HepG2 (cell line): ENCODE measurements at regions not wholly inside any gene's neighbourhood (a gene's known extent, or its start where the extent isn't known, plus 50 kb on each side); places are given as distances from the start of the nearest gene placed in this dataset.

Source experiments
- ATAC-seq: fragments of 200-7000 bp; cut with Tn5 transposase; 3 replicates; pipeline ENCODE4 v1.9.1; 2020; ENCODE audit warnings: mild to moderate bottlenecking, moderate library complexity
- BruUV-seq: library from RNA; stranded (reverse); fragments of 400-500 nt; replicated peaks from 2 replicates; lab custom pipeline; 2021; lab: Mats Ljungman, UMichigan
- CTCF ChIA-PET: fragments of 300-600 bp; formaldehyde crosslinking; extraction: SDS; loops from one replicate; lab custom pipeline; 2021; ENCODE audit warnings: low total read pairs, inconsistent platforms, low intra/inter-chr PET ratio; lab: Yijun Ruan, JAX
- POLR2A ChIA-PET: fragments of 350-600 bp; sonication (Branson Sonifier 250); formaldehyde crosslinking; loops from one replicate; lab custom pipeline; 2020; ENCODE audit warnings: antibody characterized with exemption, inconsistent platforms; lab: Yijun Ruan, JAX
- DNase-seq: peaks from one replicate; pipeline ENCODE4 v3.0.0-alpha.2; 2015; ENCODE audit warnings: low spot score
- FAIRE-seq: peaks from 3 replicates; lab custom pipeline; 2011; peaks lifted over from hg19 to GRCh38; lab: Jason Lieb, UNC
- H2AFZ ChIP-seq: one replicate; pipeline ENCODE4 v1.6.1; 2011; ENCODE audit warnings: low read length, inconsistent platforms
- H3K27ac ChIP-seq: fragments of 300-600 bp; 3 replicates; pipeline ENCODE4 v1.8.0; 2011; ENCODE audit warnings: mixed run types, mild to moderate bottlenecking, mixed read lengths, low read length, inconsistent platforms; ENCODE audit not compliant: insufficient read depth; ENCODE audit errors: extremely low read length
- H3K27me3 ChIP-seq, 2 experiments: fragments of 200-600 bp in 1 of 2; 2 replicates in 1 of 2; 3 replicates in 1 of 2; pipeline versions ENCODE4 v1.6.0 to v1.8.0; 2011; ENCODE audit warnings: low read length in 2 of 2, mild to moderate bottlenecking in 2 of 2, moderate library complexity in 2 of 2, inconsistent platforms in 1 of 2; ENCODE audit not compliant: insufficient read depth in 2 of 2, control insufficient read depth in 1 of 2
- H3K36me3 ChIP-seq, 2 experiments: fragments of 200-600 bp in 1 of 2; replicated peaks in 1 of 2; 2 replicates in 1 of 2; 3 replicates in 1 of 2; pipeline versions ENCODE4 v1.5.1 to v1.8.0; 2011; ENCODE audit warnings: low read length in 2 of 2, inconsistent platforms in 1 of 2; ENCODE audit not compliant: insufficient read depth in 2 of 2, control insufficient read depth in 1 of 2
- H3K4me1 ChIP-seq: 2 replicates; pipeline ENCODE4 v1.5.1; 2012; ENCODE audit warnings: low read length, inconsistent platforms; ENCODE audit not compliant: insufficient read depth
- H3K4me2 ChIP-seq: 2 replicates; pipeline ENCODE4 v1.6.0; 2011; ENCODE audit warnings: low read depth, low read length, inconsistent platforms
- H3K4me3 ChIP-seq, 3 experiments: fragments of 200-600 bp in 1 of 3; sonication (generic), shearing (Covaris generic) in 1 of 3; replicated peaks in 1 of 3; 2 replicates each; pipeline ENCODE4 v1.5.1; 2011 to 2016; ENCODE audit warnings: low read length in 3 of 3, inconsistent platforms in 2 of 3, low read depth in 2 of 3, mild to moderate bottlenecking in 2 of 3, control low read depth in 1 of 3, mixed read lengths in 1 of 3; ENCODE audit not compliant: insufficient read depth in 1 of 3
- H3K79me2 ChIP-seq: one replicate; pipeline ENCODE4 v1.6.1; 2011; ENCODE audit warnings: low read length, inconsistent platforms; ENCODE audit not compliant: insufficient read depth
- H3K9ac ChIP-seq: 2 replicates; pipeline ENCODE4 v1.6.0; 2011; ENCODE audit warnings: mild to moderate bottlenecking, low read depth, low read length, inconsistent platforms; ENCODE audit not compliant: insufficient read depth
- H3K9me3 ChIP-seq: 2 replicates; pipeline ENCODE4 v1.5.1; 2012; ENCODE audit warnings: mild to moderate bottlenecking, low read length
- H4K20me1 ChIP-seq: 2 replicates; pipeline ENCODE4 v1.6.0; 2011; ENCODE audit warnings: inconsistent platforms, mild to moderate bottlenecking, low read length, moderate library complexity; ENCODE audit not compliant: insufficient read depth
- ARID4A ChIP-seq: sonication (generic); formaldehyde crosslinking; IDR thresholded peaks from 2 replicates; pipeline ENCODE4 v1.5.0; 2020; ENCODE audit warnings: mild to moderate bottlenecking, missing genetic modification reagents, borderline replicate concordance
- CBFB ChIP-seq: sonication (generic); formaldehyde crosslinking; IDR thresholded peaks from 2 replicates; pipeline ENCODE4 v1.4.0; 2020; ENCODE audit warnings: missing genetic modification reagents
- EEA1 ChIP-seq: sonication (generic); formaldehyde crosslinking; IDR thresholded peaks from 2 replicates; pipeline ENCODE4 v1.5.1; 2020; ENCODE audit warnings: mild to moderate bottlenecking, missing genetic modification reagents, borderline replicate concordance
- FOXM1 ChIP-seq: sonication (generic); formaldehyde crosslinking; IDR thresholded peaks from 2 replicates; pipeline ENCODE4 v1.5.0; 2020; ENCODE audit warnings: missing genetic modification reagents
- FOXP4 ChIP-seq: sonication (generic); formaldehyde crosslinking; IDR thresholded peaks from 2 replicates; pipeline ENCODE4 v1.4.0; 2020; ENCODE audit warnings: missing genetic modification reagents
- MAFF ChIP-seq: IDR thresholded peaks from 2 replicates; pipeline ENCODE4 v1.6.1; 2011; ENCODE audit warnings: low read depth, low read length, improper control_type of control experiment
- PREB ChIP-seq: sonication (generic); formaldehyde crosslinking; IDR thresholded peaks from 2 replicates; pipeline ENCODE4 v1.4.0; 2020; ENCODE audit warnings: missing genetic modification reagents
- SRY ChIP-seq: sonication (generic); formaldehyde crosslinking; IDR thresholded peaks from 2 replicates; pipeline ENCODE4 v1.8.0; 2022; ENCODE audit warnings: mild to moderate bottlenecking, missing genetic modification reagents
- TEAD3 ChIP-seq: optimal IDR thresholded peaks from 2 replicates; pipeline ENCODE3; 2016; ENCODE audit warnings: borderline replicate concordance
- ZNF503 ChIP-seq: sonication (generic); formaldehyde crosslinking; IDR thresholded peaks from 2 replicates; pipeline ENCODE4 v1.4.0; 2020; ENCODE audit warnings: missing genetic modification reagents
- ZNF749 ChIP-seq: sonication (generic); formaldehyde crosslinking; IDR thresholded peaks from 2 replicates; pipeline ENCODE4 v1.8.0; 2022; ENCODE audit warnings: mild to moderate bottlenecking, missing genetic modification reagents, moderate library complexity, borderline replicate concordance
- ZNF768 ChIP-seq: sonication (generic); formaldehyde crosslinking; IDR thresholded peaks from 2 replicates; pipeline ENCODE4 v1.4.0; 2020; ENCODE audit warnings: missing genetic modification reagents
- WGBS: methylation state at CpG from one replicate; pipeline ENCODE4 v1.1.6; 2017; ENCODE audit warnings: low lambda C conversion rate; 5-methylcytosine and 5-hydroxymethylcytosine counted together
- in situ Hi-C: cut with HindIII; loops from 2 replicates; pipeline ENCODE4 v1.10.0; 2017; ENCODE audit warnings: low pct_unique_long_range_greater_than_20kb; ENCODE audit not compliant: extremely low pct_ligation_motif_present
- intact Hi-C: fragments of 100-400 bp; cut with micrococcal nuclease; formaldehyde crosslinking; loops from one replicate; pipeline ENCODE4 v1.10.0; 2022; ENCODE audit not compliant: unreplicated experiment

- TF ChIP-seq ARID4A (CRISPR knock-in tag) = no peak
- no peak for TF ChIP-seq ZNF749 (CRISPR knock-in tag)
These were observed 1596.5 kb upstream of the LRRTM1 start (continued) for GRCh38 chr2:81901017-81901416.

- Histone ChIP-seq H3K9me3 (peaks cover 16% of the 10 kb centered on the region; the same call in 1 of the 2 replicates), H3K4me1 (no peaks in the 10 kb centered on the region), H3K27ac (no peak overlapping the region), H2AFZ (no peak overlapping the region), H3K9ac (no peak overlapping the region), H4K20me1 (no peaks in the 10 kb centered on the region), H3K79me2 (no peaks in the 10 kb centered on the region), H3K4me3 (no peak overlapping the region), H3K36me3 (no peaks in the 10 kb centered on the region), H3K27me3 (no peaks in the 10 kb centered on the region), H3K4me2 (no peak overlapping the region)
- in situ Hi-C loops (no loop called here), intact Hi-C loops (no loop called here)
- DNase-seq (no peak), ATAC-seq (no peak), FAIRE-seq (no peak)
- ChIA-PET CTCF (no interaction called here), POLR2A (no interaction called here)
- BruUV-seq = no TSS peak
- WGBS = 29% methylated on average over 5 of the region's 5 CpGs
- TF ChIP-seq FOXM1 (CRISPR knock-in tag) (no peak), MAFF (no peak), ZNF749 (CRISPR knock-in tag) (no peak), ZNF768 (no peak), ZNF503 (CRISPR knock-in tag) (no peak), EEA1 (CRISPR knock-in tag) (no peak), FOXP4 (no peak), TEAD3 (CRISPR knock-in tag) (no peak), CBFB (CRISPR knock-in tag) (no peak), PREB (CRISPR knock-in tag) (no peak), SRY (CRISPR knock-in tag) (no peak)
These were observed 1591.2 kb upstream of the LRRTM1 start for GRCh38 chr2:81895620-81896250.
